ENCODE measurements at regions not wholly inside any gene's neighbourhood (a gene's known extent, or its start where the extent isn't known, plus 50 kb on each side); places are given as distances from the start of the nearest gene placed in this dataset.

- no TSS peak for BruUV-seq (replicated peaks)
- ChIA-PET POLR2A (ENCODE audit: unreplicated experiment) (no interaction called here), CTCF (no interaction called here)
- H3K4me3 ChIP-seq (ENCODE audit: insufficient read depth, low read depth, low read length) = no peak overlapping the region
- in situ Hi-C loops (cut with MboI; ENCODE audit: low sequenced_read_pairs) (no loop called here), intact Hi-C loops (cut with micrococcal nuclease) (no loop called here), dilution Hi-C loops (cut with HindIII; ENCODE audit: low sequenced_read_pairs, unreplicated experiment) (no loop called here)
- no peaks in the 10 kb centered on the region for H3K36me3 ChIP-seq (ENCODE audit: control insufficient read depth, insufficient read depth, low read length)
- H4K91ac ChIP-seq (ENCODE audit: insufficient read depth, low read depth, low read length) = no peak overlapping the region
- WGBS, 2 experiments (ENCODE audit: extremely low coverage in 2 of 2, insufficient read length in 1 of 2) = no CpG with 5 or more reads among the region's 1 CpG
- H3K4me1 ChIP-seq (ENCODE audit: control insufficient read depth, insufficient read depth, low read length) = peaks cover 2% of the 10 kb centered on the region; the same call in 1 of the 2 replicates
- no peaks in the 10 kb centered on the region for H3K79me1 ChIP-seq (ENCODE audit: low read depth in 1 of 2, low read length in 2 of 2)
- H4K20me1 ChIP-seq (ENCODE audit: insufficient read depth, low read length) = no peaks in the 10 kb centered on the region
- H3K18ac ChIP-seq (ENCODE audit: low read depth, low read length) = no peak overlapping the region
- peaks cover 2% of the 10 kb centered on the region; the same call in 1 of the 2 replicates for H3K27me3 ChIP-seq (ENCODE audit: control insufficient read depth, insufficient read depth, low read length)
- no peak overlapping the region for H2BK5ac ChIP-seq (ENCODE audit: low read depth, low read length, poor library complexity, severe bottlenecking)
- no peak for ATAC-seq (ENCODE audit: low read depth)
- H3K27ac ChIP-seq (ENCODE audit: insufficient read depth, low read length) = no peak overlapping the region
- no peak overlapping the region for H3K9ac ChIP-seq (ENCODE audit: low read depth, low read length)
- no peak for TF ChIP-seq CTCF (conservative IDR thresholded peaks at IDR 0.05; ENCODE audit: low read depth, low read length)
- TF ChIP-seq MAFK (IDR thresholded peaks at IDR 0.05; ENCODE audit: low read depth, low read length) = no peak
- no peak for TF ChIP-seq MXI1 (IDR thresholded peaks at IDR 0.05; ENCODE audit: borderline replicate concordance, low read depth, low read length)
- TF ChIP-seq CEBPB (IDR thresholded peaks at IDR 0.05; ENCODE audit: low read depth, low read length) = no peak
- TF ChIP-seq RAD21 (IDR thresholded peaks at IDR 0.05; ENCODE audit: low read length) = no peak
- no peak for TF ChIP-seq BHLHE40 (IDR thresholded peaks at IDR 0.05; ENCODE audit: low read depth, low read length)
- no peak for TF ChIP-seq POLR2A (IDR thresholded peaks at IDR 0.05; ENCODE audit: low read depth, low read length)
- TF ChIP-seq, protein P1, sequence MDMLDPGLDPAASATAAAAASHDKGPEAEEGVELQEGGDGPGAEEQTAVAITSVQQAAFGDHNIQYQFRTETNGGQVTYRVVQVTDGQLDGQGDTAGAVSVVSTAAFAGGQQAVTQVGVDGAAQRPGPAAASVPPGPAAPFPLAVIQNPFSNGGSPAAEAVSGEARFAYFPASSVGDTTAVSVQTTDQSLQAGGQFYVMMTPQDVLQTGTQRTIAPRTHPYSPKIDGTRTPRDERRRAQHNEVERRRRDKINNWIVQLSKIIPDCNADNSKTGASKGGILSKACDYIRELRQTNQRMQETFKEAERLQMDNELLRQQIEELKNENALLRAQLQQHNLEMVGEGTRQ (IDR thresholded peaks at IDR 0.05; ENCODE audit: low read depth, low read length) = no peak
- TF ChIP-seq MAZ (IDR thresholded peaks at IDR 0.05; ENCODE audit: borderline replicate concordance, low read depth, low read length) = no peak
- no peak for TF ChIP-seq RCOR1 (IDR thresholded peaks at IDR 0.05; ENCODE audit: insufficient replicate concordance, low read length)
- TF ChIP-seq SMC3 (IDR thresholded peaks at IDR 0.05; ENCODE audit: low read depth, low read length) = no peak
- TF ChIP-seq RFX5 (IDR thresholded peaks at IDR 0.05; ENCODE audit: low read depth, low read length) = no peak
- TF ChIP-seq FOS (IDR thresholded peaks at IDR 0.05; ENCODE audit: low read depth, low read length) = no peak
- TF ChIP-seq, protein P2, sequence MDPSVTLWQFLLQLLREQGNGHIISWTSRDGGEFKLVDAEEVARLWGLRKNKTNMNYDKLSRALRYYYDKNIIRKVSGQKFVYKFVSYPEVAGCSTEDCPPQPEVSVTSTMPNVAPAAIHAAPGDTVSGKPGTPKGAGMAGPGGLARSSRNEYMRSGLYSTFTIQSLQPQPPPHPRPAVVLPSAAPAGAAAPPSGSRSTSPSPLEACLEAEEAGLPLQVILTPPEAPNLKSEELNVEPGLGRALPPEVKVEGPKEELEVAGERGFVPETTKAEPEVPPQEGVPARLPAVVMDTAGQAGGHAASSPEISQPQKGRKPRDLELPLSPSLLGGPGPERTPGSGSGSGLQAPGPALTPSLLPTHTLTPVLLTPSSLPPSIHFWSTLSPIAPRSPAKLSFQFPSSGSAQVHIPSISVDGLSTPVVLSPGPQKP (IDR thresholded peaks at IDR 0.05; ENCODE audit: borderline replicate concordance, low read depth, low read length) = no peak
- no peak overlapping the region for H4K5ac ChIP-seq (ENCODE audit: low read depth, low read length)
- H2BK20ac ChIP-seq (ENCODE audit: low read depth, low read length) = no peak overlapping the region
- no peak for DNase-seq
- H3K4ac ChIP-seq (ENCODE audit: low read depth, low read length) = no peak overlapping the region
- no peak overlapping the region for H3K14ac ChIP-seq (replicated peaks; ENCODE audit: low read depth, low read length)
- H3K23ac ChIP-seq (ENCODE audit: low read depth, low read length) = no peak overlapping the region
- H2BK120ac ChIP-seq (ENCODE audit: low read depth, low read length) = no peak overlapping the region
- no peaks in the 10 kb centered on the region for H3K9me1 ChIP-seq (ENCODE audit: insufficient read depth, low read length)
- no peak overlapping the region for H2AK5ac ChIP-seq (ENCODE audit: low read depth, low read length)
- no peak overlapping the region for H2BK15ac ChIP-seq (ENCODE audit: low read depth, low read length)
- H3K4me2 ChIP-seq (ENCODE audit: low read depth, low read length) = no peak overlapping the region
- no peak overlapping the region for H2AFZ ChIP-seq (replicated peaks; ENCODE audit: low read length, poor library complexity)
- peaks cover 8% of the 10 kb centered on the region for H3K9me3 ChIP-seq (ENCODE audit: control insufficient read depth, insufficient read depth, low read length)
- no peak overlapping the region for H4K8ac ChIP-seq (ENCODE audit: low read depth in 2 of 2, low read length in 2 of 2)
- H2AK9ac ChIP-seq (replicated peaks; ENCODE audit: low read depth, low read length, poor library complexity) = no peak overlapping the region
- H3K56ac ChIP-seq (ENCODE audit: extremely low read depth, insufficient read depth, low read length) = no peak overlapping the region
Observed at GRCh38 chr13:50209631-50210030, 194.4 kb downstream of the KCNRG start.
